GM19467 (cell line): ENCODE measurements at regions not wholly inside any gene's neighbourhood (a gene's known extent, or its start where the extent isn't known, plus 50 kb on each side); places are given as distances from the start of the nearest gene placed in this dataset.

Experiments used
- ATAC-seq: cut with Tn5 transposase; IDR thresholded peaks from one replicate; pipeline ENCODE4 v1.9.1; 2021; ENCODE audit warnings: mild to moderate bottlenecking, moderate library complexity; ENCODE audit not compliant: unreplicated experiment

- no peak for ATAC-seq
These were observed 124.6 kb upstream of the SLC10A2 start for GRCh38 chr13:103190841-103191240.

DNA sequence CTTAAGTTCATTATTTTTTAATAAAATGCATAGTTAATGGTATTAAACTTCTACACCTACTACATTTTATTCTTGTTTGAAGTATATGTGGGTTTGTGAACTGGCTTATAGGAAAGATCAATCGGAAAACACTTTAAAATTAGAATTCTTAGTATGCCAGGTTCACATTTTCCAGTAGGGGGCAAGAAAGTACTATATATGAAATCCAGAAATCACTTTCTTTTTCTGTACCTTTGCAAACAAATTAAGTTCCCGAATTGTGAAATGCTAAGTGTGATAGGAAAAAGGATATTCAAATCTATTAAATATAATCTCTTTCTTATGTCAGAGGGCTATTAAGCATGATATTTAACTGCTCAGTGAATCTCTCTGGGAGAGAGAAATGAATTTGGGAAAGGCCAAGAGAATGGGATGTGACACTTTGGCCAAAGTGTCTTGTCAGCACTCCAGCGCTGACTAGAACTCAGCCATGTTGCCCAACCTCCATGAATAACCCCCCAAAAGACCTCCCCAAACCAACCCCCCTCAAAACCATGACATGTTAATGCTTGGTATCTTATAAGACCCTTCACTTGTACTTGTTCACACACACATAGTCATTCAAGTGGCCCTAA is 122.6 kb upstream of the SLC10A2 start:
- no peak for ATAC-seq

- ATAC-seq = no peak
These were observed 121.5 kb upstream of the SLC10A2 start for GRCh38 chr13:103187721-103188156.

DNA sequence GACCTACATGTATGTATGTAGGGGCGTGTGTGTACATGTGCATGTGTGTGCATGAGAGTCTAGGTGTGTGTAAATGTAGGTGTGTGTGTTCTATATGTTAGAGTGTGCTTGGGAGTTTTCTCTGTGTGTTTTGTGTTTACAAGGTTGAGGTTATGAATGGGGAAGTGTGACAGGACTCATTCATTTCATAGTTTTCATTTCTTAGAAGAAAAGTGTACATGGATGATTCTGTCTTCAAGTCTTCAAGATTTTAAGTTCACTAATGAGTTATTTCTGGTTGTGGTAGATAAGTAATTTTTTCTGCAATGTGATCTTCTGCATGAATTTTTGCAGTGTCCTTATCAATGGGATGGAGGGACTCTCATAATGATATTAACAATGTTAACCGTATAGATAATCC is 118.2 kb upstream of the SLC10A2 start:
- ATAC-seq = no peak

DNA sequence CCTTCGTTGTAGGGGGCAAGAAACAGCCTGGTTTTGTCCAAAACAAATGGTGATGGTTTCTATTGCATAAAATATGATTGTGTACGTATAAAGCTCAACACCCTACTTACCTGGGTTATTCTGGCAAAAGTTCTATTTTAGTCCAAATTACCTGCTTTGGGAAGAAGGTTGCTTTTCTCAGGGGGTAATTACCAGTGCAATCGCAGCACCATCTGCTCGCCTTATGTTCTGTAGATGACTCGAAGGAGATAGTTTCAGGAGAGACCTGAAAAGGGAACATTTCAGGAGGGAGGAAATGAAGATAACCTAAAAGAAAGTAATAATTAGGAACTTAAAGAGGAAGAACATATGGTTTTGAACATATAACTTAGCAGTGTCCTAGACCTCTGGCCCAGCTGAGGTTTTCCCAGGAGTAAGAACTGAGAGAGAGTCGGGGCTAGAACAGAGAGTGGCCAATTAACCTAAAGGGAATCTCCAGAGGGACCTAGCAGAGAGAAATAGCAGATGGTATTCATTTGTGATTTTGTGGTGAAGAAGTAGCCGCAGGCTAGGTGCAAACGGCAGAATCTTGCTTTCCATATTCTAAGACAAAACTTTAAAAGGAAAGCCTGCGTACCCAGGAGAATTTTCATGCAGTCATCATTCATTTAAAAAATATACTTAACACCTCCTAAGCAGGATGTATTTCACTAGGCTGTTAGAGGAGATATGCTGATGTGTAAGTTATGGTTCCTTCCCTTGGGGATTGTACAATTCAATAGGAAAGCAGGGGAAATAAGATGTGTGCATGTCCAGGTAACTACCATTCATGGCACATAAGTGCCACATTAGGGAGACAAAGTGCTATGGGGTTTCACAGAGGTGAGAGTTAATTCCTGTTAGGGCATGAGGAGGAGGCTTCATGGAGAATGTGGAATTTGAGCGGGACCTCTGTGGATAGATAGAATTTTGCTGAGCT is 113.0 kb upstream of the SLC10A2 start:
- no peak for ATAC-seq

- no peak for ATAC-seq
These were observed 108.7 kb upstream of the SLC10A2 start for GRCh38 chr13:103174966-103175365.

- no peak for ATAC-seq
These were observed 102.8 kb upstream of the SLC10A2 start for GRCh38 chr13:103168901-103169508.

- ATAC-seq = no peak
These were observed 98.0 kb upstream of the SLC10A2 start for GRCh38 chr13:103164251-103164650.

DNA sequence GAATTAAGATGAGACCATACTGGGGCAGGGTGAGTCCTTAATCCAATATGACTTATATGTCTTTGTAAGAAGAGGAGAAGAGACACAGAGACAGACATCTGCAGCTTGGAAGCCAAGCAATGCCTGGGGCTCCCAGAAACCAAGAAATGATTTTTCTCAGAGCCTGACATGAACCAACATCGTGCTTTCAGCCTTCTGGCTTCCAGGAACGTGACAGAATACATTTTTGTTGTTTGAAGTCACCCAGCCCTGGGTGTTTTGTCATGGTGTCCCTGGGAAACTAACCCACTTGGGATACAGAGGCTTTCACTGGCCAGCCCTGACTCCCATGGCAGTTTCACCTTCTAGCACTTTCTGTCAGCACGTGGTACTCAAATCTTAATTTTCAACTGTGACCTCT is 95.3 kb upstream of the SLC10A2 start:
- no peak for ATAC-seq

GRCh38 chr13:103157434-103158145 is 91.4 kb upstream of the SLC10A2 start:
- no peak for ATAC-seq

DNA sequence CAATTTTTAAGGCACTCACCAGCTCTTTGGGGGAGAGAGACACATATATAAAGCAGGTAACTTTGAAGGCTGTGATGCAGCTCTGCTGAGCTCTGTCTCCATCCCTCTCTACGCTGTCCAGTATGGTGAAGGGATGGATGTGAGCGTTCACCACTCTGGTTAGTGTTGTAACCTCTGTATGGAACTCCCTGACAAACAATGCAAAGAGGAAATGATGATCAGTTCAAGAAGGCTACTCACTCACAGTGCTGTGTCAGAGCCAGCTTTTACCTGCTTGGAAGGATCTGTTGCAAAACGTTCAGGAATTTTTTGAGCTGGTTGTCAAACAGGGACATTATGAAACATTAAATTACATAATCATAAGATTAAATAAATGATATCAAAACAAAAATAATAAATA is 90.8 kb upstream of the SLC10A2 start:
- ATAC-seq = no peak

DNA sequence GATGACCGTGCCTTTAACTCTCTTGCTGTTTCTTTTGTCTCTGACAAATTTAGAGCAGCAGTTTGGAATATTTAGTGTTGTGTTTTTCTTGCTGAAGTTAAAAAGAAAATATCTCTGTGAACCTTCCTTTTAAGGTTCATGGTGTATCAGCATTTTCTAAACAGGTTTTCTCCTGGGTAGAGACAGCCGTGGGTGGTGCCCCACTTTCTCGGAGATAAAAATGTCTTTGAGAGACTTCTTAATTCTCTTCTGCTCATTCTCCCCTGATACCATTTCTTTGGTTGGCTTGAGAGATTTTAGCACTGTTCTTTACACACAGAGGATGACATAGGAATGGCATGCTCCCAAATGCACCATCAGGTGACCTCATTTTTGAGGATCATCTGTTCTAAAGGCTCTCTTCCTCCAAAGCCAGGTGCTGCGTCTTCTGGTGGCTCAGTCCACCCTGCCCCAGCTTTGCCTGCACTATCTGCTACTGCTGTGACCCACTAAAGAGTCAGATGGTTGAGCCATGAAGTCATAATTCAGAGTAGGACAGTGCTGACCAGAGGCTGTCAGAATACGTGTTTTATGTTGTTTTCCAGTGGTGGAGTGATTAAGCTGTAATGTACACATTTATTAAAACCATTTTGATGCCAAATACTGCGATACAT is 90.3 kb upstream of the SLC10A2 start:
- ATAC-seq = no peak

- ATAC-seq = no peak
These were observed 87.2 kb upstream of the SLC10A2 start for GRCh38 chr13:103153466-103153865.

DNA sequence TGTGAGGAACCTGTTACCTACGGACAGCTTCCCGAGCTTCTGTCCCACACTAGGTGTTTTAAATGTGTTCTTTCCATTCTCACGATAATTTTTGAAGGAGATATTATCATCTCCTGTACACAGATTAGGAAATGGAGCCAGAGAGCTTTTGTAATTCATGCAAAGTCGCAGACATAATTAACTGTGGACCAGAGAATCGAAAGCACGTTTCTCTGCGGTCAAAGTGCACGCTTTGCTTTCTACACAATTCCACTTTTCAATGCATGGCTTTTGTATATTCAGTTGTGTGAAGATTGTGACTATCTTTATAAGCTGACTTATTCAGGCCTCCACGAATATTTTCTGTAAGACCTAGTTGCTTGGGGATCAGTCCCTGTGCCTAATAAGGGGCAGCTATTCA is 81.7 kb upstream of the SLC10A2 start:
- no peak for ATAC-seq

DNA sequence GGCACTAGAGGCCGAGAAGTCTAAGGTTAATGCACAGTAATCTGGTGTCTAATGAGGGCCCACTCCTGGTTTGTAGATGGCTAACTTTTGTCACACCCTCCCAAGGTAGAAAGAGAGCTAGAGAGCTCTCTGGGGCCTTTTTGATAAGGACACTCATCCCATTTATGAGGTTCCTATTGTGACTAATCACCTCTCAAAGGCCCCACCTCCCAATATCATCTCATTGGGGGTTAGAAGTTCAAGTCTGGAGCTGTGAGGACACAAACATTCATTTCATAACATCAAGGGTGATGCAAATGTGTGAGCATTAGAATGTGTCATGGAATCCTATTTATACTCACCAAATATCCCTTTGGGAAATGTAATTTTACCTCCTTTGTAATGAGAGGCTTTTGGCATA is 79.2 kb upstream of the SLC10A2 start:
- ATAC-seq = no peak

DNA sequence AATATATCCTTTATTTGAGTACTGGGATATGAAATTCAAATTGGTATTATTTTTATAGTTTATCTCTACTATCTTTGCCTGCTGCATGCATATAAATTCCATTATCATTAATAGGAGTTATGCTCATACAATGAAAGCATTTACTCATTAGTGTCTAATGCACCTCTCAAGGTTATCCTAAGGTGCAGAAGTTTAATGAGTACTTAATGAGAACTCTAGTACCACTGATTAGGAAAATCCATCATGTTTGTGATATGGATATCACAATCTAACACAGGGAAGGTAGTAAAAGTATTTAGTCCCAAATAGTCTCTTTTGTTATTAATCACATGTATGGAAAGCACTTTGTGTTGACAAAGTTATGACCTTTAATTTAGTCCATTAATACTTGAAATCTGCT is 77.2 kb upstream of the SLC10A2 start:
- no peak for ATAC-seq

GRCh38 chr13:103142151-103142550 is 75.9 kb upstream of the SLC10A2 start:
- ATAC-seq = no peak

GRCh38 chr13:103140001-103140671 is 73.9 kb upstream of the SLC10A2 start:
- peak; percentile 93 for ATAC-seq

- peak; percentile 43 for ATAC-seq
These were observed 68.1 kb upstream of the SLC10A2 start for GRCh38 chr13:103134271-103134670.

- no peak for ATAC-seq
These were observed 67.3 kb upstream of the SLC10A2 start for GRCh38 chr13:103133556-103133955.
